ENCODE measurements at regions not wholly inside any gene's neighbourhood (a gene's known extent, or its start where the extent isn't known, plus 50 kb on each side); places are given as distances from the start of the nearest gene placed in this dataset.

DNA sequence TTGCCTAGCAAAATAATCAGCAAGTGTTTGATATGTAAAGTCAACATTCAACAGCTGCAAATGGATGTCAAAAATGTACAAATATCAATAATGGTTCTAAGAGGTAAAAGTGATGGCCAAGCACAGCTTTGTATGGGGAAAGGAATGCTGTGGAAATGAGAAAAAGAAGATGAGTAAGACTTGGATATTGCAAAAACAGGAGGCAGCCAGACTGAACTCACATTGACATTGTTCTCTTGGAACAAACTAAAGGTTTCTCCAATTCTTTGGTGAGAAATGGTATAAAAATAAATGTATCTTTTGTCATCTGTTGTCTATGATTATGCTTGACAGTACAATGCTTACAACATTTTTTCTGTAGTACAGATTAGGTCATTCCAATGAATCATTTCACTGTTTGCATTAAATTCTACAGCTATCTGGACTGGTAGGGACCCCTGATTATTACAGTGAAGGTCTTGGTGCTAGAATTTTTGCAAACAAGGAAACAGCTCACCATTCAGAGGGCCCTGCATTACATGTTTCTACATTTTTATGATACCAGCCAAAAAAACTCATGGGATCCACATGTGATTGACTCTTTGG, 465.7 kb downstream of the NOVA1 start:
- DNase-seq (ENCODE audit: low read depth in 2 of 2), result peak in 1 of 2 donors; percentile 71

- DNase-seq (ENCODE audit: low read depth in 2 of 2), result no peak
Measured at GRCh38 chr14:26130690-26131089, 467.1 kb downstream of the NOVA1 start.

GRCh38 chr14:26128931-26129671, 468.7 kb downstream of the NOVA1 start:
- DNase-seq (ENCODE audit: low read depth in 2 of 2), result peak; percentile 12 to 95

DNA sequence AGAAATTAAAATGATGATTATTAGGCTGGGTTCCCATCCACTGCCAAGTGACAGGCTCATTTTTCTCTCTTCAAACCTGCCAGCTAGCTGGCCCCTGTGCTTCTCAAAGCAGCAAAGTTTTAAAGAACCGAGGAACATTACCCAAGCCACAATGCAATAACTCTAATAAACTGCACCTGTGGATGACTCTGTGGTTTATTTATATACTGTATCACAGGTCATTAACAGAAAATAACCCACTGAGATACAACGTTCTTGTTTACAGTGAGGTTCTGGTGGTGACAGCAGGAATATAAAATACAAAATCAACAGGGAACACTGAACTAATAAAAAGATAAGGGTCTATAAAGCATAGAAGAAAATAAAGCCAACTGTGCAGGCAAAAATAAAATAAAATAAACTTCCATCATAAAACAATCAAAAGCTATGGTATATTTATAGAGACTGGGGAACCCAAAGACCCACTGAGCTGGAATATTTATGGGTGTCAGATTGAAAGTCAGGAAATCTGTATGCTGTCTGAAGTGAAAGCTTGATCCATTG, 472.9 kb downstream of the NOVA1 start:
- DNase-seq (ENCODE audit: low read depth in 2 of 2), result no peak

GRCh38 chr14:26123459-26123858, 474.4 kb downstream of the NOVA1 start:
- DNase-seq (ENCODE audit: low read depth in 2 of 2), result no peak

DNA sequence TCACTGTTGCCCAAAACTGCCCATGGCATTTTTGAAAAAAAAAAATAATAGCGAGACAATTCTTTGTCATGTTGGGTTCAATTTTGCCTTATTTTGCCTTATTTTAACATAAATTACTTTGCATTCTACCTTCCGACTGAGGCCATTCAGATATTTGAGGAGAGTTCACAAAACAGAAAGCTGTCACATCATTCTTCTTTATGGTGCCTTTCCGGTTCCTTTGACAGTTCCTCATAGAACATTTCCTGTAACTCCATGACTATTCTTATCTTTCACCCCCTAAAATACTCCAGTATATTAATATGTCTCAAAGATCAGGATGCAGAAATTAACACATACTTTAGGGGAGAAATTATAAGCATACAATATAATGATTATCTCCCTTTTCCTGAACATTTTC, 476.7 kb downstream of the NOVA1 start:
- peak in 1 of 2 donors; percentile 47 for DNase-seq (ENCODE audit: low read depth in 2 of 2)

DNA sequence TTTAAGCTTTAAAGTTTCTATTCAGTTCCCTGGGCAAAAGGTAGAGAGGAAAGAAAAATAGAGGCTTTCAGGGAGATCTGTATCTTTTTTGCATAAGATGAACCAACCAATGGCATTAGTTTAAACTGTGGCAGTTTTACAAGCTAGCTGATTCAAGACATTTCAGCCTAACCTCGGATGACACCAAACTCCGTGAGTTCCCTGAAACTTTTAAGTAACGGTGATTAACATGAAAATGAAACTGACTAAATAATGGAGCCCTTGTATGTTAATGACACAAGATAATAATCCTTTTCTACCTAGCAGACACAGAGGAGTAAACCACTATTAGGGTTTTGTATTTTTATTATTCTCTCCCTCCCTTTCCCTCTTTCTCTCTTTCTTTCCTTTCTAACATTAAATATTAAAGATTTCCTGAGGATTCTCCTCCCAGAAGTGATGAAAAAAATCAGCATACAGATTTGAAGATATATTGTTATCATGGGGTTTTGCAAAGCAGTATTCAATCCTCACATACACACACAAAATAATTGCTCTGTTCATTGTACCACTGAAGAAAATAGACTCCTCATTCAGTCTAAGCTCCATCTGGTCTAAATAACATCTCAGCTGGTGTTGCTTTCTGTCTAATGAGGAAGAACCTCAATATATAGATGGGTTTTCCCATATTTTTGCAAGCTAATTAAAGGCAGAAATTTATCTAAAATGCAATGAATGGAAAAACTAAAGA, 483.8 kb downstream of the NOVA1 start:
- DNase-seq (ENCODE audit: low read depth in 2 of 2), result no peak

GRCh38 chr14:26104717-26105116, 493.1 kb downstream of the NOVA1 start:
- DNase-seq (ENCODE audit: low read depth in 2 of 2), result no peak

DNA sequence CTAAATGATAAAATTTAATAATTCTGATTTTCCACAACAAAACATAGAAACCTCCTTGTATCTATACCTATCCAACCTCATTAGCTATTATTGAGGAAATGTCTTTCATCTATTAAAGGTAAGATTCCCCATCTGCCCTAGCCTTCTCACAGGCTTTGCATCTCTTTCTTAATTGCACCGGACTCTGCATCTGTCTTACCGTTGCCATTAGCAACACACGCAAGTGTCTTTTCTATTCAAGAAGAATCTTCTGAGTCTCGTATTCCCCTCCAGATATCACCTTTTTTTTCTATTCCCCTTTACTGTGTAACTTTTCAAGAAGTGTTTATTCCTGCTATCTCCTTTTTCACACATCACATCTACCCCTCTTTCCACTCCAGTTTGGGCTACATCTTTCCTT, 500.0 kb downstream of the NOVA1 start:
- DNase-seq (ENCODE audit: low read depth in 2 of 2), result no peak

GRCh38 chr14:26088275-26088674, 509.6 kb downstream of the NOVA1 start:
- DNase-seq (ENCODE audit: low read depth in 2 of 2), result no peak

DNA sequence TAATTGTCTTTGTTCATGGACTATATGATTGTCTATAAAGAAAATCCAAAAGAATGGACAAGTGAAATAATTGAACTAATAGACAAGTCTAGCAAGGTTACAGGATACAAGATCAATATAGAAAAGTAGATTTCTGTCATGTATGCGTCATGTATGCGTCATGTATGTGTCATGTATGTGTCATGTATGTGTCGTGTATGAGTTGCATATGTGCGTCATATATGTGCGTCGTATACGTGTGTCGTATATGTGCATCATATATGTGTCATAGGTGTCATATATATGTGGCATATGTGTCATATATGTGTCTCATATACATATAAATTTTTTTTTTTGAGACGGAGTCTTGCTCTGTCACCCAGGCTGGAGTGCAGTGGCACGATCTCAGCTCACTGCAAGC, 516.8 kb downstream of the NOVA1 start:
- DNase-seq (ENCODE audit: low read depth in 2 of 2), result no peak

GRCh38 chr14:26078561-26078960, 519.3 kb downstream of the NOVA1 start:
- DNase-seq (ENCODE audit: low read depth in 2 of 2), result no peak

DNA sequence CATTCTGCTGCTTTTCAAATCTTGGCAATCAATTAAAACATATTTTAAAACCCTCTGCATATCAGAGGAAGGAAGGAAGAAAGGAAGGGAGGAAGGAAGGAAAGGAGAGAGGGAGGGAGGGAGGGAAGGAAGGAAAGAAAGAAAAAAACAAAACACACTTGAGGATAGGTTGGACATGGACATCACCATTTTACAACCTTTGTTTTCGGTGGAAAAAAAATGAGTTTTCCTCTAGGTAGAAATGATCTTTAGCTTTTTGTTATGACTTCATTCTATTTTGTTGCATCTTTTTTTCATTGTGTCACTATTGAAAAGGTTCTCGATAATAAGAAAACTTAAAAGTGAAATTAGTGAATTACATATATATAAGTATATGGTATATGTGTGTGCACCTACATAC, 522.9 kb downstream of the NOVA1 start:
- no peak for DNase-seq (ENCODE audit: low read depth in 2 of 2)

- DNase-seq (ENCODE audit: low read depth in 2 of 2), result no peak
Measured at GRCh38 chr14:26070443-26070842, 527.4 kb downstream of the NOVA1 start.

DNA sequence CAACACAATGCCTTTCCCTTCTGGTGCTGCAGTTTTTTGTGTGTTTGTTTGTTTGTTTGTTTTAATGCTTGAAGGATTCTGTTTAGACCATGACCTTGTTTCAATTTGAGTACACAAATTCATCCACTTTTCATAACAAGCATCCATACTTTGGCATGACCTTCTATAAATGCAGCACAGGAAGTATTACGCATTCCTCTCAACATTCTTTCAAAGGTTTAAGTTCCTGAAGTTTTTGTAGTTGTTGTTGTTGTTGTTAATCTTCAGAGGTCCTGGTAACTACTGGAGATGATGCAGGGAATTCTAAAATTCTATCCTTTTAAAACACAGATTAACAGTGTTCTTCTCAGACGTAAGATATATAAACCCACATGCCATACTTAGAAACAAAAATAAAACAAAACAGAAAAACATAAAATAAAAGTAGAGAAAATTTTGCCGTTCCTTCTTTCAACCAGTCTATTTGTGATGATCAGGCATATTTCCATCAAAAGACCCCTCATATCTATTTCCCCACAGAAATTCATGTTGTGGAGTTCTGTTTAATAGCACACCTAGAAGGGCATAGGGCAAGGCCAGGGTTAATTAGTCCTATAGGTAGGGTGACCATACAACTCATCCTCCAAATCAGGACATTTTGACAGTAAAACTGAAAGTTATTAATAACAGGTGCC, 529.9 kb downstream of the NOVA1 start:
- peak; percentile 3 to 52 for DNase-seq (ENCODE audit: low read depth in 2 of 2)

- no peak for DNase-seq (ENCODE audit: low read depth in 2 of 2)
Measured at GRCh38 chr14:26067341-26067740, 530.5 kb downstream of the NOVA1 start.

DNA sequence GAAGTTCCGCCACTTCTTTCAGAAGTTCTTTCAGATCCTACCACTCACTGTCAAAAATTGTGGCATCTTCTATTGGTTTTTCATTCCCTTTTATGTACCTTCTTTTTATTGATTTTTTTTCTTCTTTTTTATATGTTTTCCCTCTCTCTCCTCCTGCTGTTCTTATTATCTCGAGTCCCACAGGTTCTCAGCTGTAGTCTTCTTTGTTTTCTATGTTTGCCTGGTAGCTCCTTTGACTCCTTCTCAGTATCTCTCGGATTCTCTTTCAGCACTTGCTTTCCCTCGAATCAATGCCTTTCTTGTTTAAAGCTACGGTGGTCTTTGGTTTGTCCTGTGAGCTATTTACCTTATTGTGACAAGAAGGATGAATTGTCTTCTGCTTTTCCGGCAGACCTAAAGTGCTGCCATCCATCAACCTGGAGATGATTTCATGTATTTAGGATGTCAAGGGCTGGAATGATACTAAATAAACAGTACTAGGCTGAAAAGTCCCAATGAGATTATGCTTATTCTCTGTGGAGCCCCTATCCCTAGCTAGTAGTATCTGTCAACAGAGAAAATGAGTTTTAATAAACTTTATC, 541.7 kb downstream of the NOVA1 start:
- no peak for DNase-seq (ENCODE audit: low read depth in 2 of 2)

DNA sequence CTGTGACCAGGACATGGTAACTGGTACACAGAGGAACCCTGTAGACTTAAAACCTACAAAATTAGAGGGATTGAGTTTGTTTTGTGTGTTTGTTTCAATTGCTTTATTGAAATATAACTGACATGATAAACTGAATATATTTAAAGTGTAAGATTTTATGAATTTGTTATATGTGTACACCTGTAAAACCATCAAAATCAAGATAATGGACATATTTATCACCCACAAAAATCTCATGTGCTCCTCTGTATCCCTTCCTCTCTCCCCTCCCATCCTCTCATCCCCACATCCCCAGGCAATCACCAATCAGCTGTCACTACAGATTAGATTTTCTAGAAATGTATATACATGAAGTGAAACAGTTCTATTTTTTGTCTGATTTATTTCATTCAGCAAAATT, 565.5 kb downstream of the NOVA1 start:
- DNase-seq (ENCODE audit: low read depth in 2 of 2), result no peak

- no peak for DNase-seq (ENCODE audit: low read depth in 2 of 2)
Measured at GRCh38 chr14:26026384-26026783, 571.4 kb downstream of the NOVA1 start.

DNA sequence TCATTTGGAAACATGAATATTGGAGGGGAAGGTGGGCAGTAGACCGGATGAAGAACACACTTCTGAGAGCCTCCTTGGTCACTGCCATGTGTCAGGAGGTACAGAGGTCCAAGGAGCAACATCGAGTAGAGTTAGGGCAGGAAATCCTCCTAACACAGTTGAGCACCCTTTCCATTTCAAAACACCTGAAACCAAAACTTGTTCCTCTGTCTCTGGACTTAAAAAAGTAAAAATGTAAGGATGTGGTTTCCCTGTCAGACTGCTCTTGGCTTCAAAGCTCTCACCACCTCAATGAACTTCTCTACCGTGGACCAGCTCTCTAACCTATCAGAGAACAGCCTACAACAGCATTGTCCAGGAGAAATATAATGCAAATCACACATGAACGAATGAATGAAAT, 573.9 kb downstream of the NOVA1 start:
- DNase-seq (ENCODE audit: low read depth in 2 of 2), result no peak

GRCh38 chr14:26021759-26022158, 576.1 kb downstream of the NOVA1 start:
- DNase-seq (ENCODE audit: low read depth in 2 of 2), result no peak

GRCh38 chr14:26017270-26017669, 580.6 kb downstream of the NOVA1 start:
- no peak for DNase-seq (ENCODE audit: low read depth in 2 of 2)
